Right atrium auricular region (tissue), 2 donors: ENCODE measurements at regions not wholly inside any gene's neighbourhood (a gene's known extent, or its start where the extent isn't known, plus 50 kb on each side); places are given as distances from the start of the nearest gene placed in this dataset.
"Not testable (repeated sequence)": the region's sequence is repeated elsewhere in the genome, so short reads cannot be mapped to it uniquely, and the experiment has no call there.

Experiments used
- DNase-seq: peaks from one replicate; pipeline ENCODE4 v3.0.0-alpha.2; 2019; ENCODE audit warnings: low spot score
- H3K27ac ChIP-seq, 2 donors: fragments of 200-600 bp; sonication (generic); 1 replicate in 1 of 2; 2 replicates in 1 of 2; pipeline ENCODE4 v1.5.1; 2016 to 2019
- H3K27me3 ChIP-seq, 2 donors: fragments of 200-600 bp; sonication (generic); one replicate each; pipeline versions ENCODE4 v1.5.1 to v1.6.0; 2017 to 2019
- H3K36me3 ChIP-seq: fragments of 200-600 bp; sonication (generic); one replicate; pipeline ENCODE4 v1.5.1; 2016
- H3K4me1 ChIP-seq, 2 donors: fragments of 200-600 bp; sonication (generic); one replicate each; pipeline versions ENCODE4 v1.5.1 to v1.6.0; 2017 to 2019
- H3K4me3 ChIP-seq, 2 donors: fragments of 200-600 bp; sonication (generic); 1 replicate in 1 of 2; 2 replicates in 1 of 2; pipeline ENCODE4 v1.5.1; 2017 to 2019; ENCODE audit warnings: mild to moderate bottlenecking in 1 of 2, moderate library complexity in 1 of 2
- H3K9me3 ChIP-seq, 2 donors: fragments of 200-600 bp; sonication (generic); one replicate each; pipeline ENCODE4 v1.5.1; 2019
- CTCF ChIP-seq, 2 donors: fragments of 200-600 bp; sonication (generic); IDR thresholded peaks; one replicate each; pipeline ENCODE4 v1.5.1; 2019; ENCODE audit warnings: antibody characterized with exemption in 2 of 2

DNA sequence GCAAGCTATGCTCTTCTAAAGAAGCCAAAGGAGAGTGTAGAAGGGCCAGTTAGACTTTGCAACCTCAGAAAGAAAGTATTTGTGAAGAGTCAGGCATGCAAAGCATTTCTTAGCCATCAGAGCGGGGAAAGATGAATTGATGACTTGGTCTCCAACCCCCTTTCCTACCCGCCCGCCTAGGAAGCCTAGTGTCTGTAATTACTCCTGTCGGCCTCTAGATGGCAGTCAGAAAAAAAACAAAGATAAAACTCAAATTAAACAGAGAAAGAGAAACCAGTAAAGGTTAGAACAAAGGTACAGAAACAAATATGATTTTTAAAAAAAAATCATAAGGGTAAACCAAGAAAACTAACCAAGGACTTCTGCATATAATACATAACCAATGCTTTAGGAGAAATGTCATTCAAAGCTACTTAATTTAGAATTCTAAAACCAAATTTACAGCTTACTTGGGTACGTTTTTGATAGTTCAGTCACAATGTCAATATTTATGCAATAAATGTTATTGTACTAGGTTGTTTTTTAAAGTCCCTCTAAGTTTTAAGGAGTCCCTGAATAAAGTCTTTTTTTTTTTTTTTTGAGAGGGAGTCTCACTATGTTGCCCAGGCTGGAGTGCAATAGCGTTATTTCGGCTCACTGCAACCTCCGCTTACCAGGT is 97.6 kb downstream of the LYZL1 start:
- no peaks in the 10 kb centered on the region for H3K4me1 ChIP-seq
- H3K36me3 ChIP-seq, result no peaks in the 10 kb centered on the region
- no peaks in the 10 kb centered on the region for H3K9me3 ChIP-seq
- peak; percentile 75 to 79 for TF ChIP-seq CTCF (IDR thresholded peaks at IDR 0.05)
- DNase-seq, result no peak
- H3K27me3 ChIP-seq, result no peaks in the 10 kb centered on the region
- no peak overlapping the region for H3K27ac ChIP-seq
- no peak overlapping the region for H3K4me3 ChIP-seq

GRCh38 chr10:29387269-29387668 is 98.4 kb downstream of the LYZL1 start:
- Histone ChIP-seq H3K36me3 (no peaks in the 10 kb centered on the region), H3K27me3 (no peaks in the 10 kb centered on the region), H3K4me1 (no peaks in the 10 kb centered on the region), H3K4me3 (no peak overlapping the region), H3K9me3 (no peaks in the 10 kb centered on the region), H3K27ac (no peak overlapping the region)
- no peak for DNase-seq
- no peak for TF ChIP-seq CTCF (IDR thresholded peaks at IDR 0.05)

GRCh38 chr10:29388112-29388511 is 99.2 kb downstream of the LYZL1 start:
- not testable (repeated sequence) for H3K27me3 ChIP-seq, DNase-seq, H3K27ac ChIP-seq, H3K36me3 ChIP-seq, H3K4me1 ChIP-seq, H3K9me3 ChIP-seq, H3K4me3 ChIP-seq

GRCh38 chr10:29389493-29389892 is 100.6 kb downstream of the LYZL1 start:
- no peak overlapping the region for H3K27ac ChIP-seq
- H3K4me1 ChIP-seq, result no peaks in the 10 kb centered on the region
- DNase-seq, result no peak
- H3K9me3 ChIP-seq, result no peaks in the 10 kb centered on the region
- no peak for TF ChIP-seq CTCF (IDR thresholded peaks at IDR 0.05)
- H3K27me3 ChIP-seq, result no peaks in the 10 kb centered on the region
- H3K36me3 ChIP-seq, result no peaks in the 10 kb centered on the region
- no peak overlapping the region for H3K4me3 ChIP-seq

DNA sequence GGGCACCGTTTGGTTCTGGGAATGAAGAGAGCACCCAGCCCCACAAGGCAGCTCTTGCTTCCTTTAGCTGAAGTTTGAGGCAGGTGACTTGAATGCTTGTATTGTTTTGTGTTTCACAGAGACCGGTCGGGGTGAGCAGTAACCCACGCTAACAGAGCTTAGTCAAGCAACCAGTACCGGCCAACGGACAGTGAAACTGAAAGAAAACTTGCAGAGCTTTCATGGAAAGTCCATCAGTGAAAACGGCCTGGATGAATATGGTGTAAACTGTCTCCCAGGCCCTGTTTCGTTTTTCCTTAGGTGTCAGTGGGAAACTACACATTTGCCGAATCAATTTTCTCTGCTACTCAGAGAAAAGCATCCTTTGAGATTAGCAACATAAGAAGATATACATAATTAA is 101.1 kb downstream of the LYZL1 start:
- H3K9me3 ChIP-seq, result no peaks in the 10 kb centered on the region

DNA sequence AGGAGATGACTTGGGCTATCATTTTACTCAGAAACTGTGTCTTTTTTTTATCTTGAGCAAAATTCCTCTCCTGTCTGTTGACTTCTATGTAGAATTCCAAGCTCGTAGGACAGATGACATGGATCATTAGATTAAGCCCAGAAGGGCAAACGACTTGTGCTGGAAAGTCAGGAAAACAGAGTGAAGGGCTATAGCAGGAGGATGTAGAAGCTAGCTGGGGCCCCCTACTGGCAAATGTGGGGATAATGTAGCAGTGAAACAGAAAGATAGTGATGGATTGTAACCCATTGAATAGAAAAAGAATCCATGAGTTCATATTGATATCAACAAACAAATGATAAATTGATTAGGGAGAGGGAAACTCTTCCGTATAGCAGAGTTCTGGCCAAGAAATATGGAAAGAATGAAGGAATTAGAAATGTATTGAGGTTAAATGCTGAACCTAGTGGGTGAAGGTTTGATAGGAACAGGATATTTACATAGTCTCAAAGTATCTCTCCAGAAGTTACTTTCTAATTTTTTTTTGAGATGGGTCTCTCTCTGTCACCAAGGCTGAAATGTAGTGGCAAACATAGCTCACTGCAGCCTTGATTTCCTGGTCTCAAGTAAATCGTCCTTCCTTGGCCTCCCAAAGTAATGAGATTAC is 103.6 kb downstream of the LYZL1 start:
- Histone ChIP-seq H3K4me3 (no peak overlapping the region), H3K27me3 (no peaks in the 10 kb centered on the region), H3K27ac (no peak overlapping the region), H3K9me3 (no peaks in the 10 kb centered on the region), H3K36me3 (no peaks in the 10 kb centered on the region), H3K4me1 (no peaks in the 10 kb centered on the region)
- TF ChIP-seq CTCF (IDR thresholded peaks at IDR 0.05), result peak; percentile 48 to 76
- no peak for DNase-seq

More for the DNA sequence above, 101.1 kb downstream of the LYZL1 start:
- no peaks in the 10 kb centered on the region for H3K4me1 ChIP-seq
- H3K4me3 ChIP-seq, result no peak overlapping the region
- no peak for TF ChIP-seq CTCF (IDR thresholded peaks at IDR 0.05)
- no peaks in the 10 kb centered on the region for H3K36me3 ChIP-seq
- no peak overlapping the region for H3K27ac ChIP-seq
- H3K27me3 ChIP-seq, result no peaks in the 10 kb centered on the region
- DNase-seq, result no peak
